ENCODE measurements at regions not wholly inside any gene's neighbourhood (a gene's known extent, or its start where the extent isn't known, plus 50 kb on each side); places are given as distances from the start of the nearest gene placed in this dataset.

DNA sequence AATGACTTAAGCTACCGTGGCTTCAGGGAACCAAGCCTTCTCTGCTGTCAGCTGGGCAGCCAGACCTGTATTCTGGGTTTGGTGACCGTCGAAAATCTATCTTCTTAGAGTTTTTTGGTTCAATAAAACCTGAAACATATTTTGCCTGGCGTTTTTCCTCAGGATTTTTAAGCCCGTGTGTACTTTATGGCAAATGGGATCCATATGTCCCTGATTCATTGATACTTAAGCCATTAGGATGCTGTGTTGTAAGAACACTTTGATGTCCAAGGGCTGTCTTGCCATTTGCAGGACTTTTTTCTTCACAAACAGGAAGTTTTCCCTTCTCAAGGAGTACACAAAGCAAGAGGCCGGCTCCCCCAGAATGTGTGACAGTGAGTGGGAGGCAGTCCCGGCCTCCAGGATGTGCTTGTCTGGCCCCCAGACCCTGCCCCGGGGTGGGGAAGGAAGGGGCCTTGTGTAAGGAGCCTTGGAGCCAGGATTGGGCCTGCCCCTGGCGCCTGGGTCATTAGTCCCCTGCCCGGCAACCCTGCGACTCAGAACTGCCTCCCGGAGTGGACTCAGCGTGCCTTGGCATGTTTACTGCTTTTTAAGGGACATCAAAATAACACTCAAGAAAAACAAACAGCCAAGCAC, 83.4 kb upstream of the SMIM23 start:
- POLR2A ChIA-PET = no interaction called here
- Mint-ChIP-seq H3K36me3 (ENCODE audit: low read depth) (no peaks in the 10 kb centered on the region), H3K4me3 (no peak overlapping the region), H3K27ac (no peak overlapping the region), H3K4me1 (ENCODE audit: low read depth) (no peaks in the 10 kb centered on the region), H3K27me3 (no peaks in the 10 kb centered on the region), H3K9me3 (no peaks in the 10 kb centered on the region)
- DNase-seq (no peak), ATAC-seq (ENCODE audit: poor library complexity) (no peak)
- CTCF ChIA-PET = no interaction called here
- no peak for TF ChIP-seq CTCF (IDR thresholded peaks at IDR 0.05)
- H3K9me3 ChIP-seq (ENCODE audit: control insufficient read depth in 1 of 2, insufficient read depth in 1 of 2, low read length in 2 of 2) = no peaks in the 10 kb centered on the region
- H3K4me3 ChIP-seq (ENCODE audit: low read length) = no peak overlapping the region
- intact Hi-C loops (cut with DNase I, micrococcal nuclease) = no loop called here
- H3K36me3 ChIP-seq (ENCODE audit: insufficient read depth, low read length) = no peaks in the 10 kb centered on the region
- H3K27me3 ChIP-seq (ENCODE audit: control insufficient read depth in 1 of 2, insufficient read depth in 2 of 2, low read length in 2 of 2) = no peaks in the 10 kb centered on the region
- no peaks in the 10 kb centered on the region for H3K4me1 ChIP-seq (ENCODE audit: insufficient read depth, low read length)
- no peak overlapping the region for H3K27ac ChIP-seq (ENCODE audit: low read depth in 1 of 2, low read length in 2 of 2)

GRCh38 chr5:171703146-171703545, 82.5 kb upstream of the SMIM23 start:
- no peak overlapping the region for H3K4me3 ChIP-seq (ENCODE audit: low read length)
- no peak overlapping the region for H3K27ac Mint-ChIP-seq
- no peaks in the 10 kb centered on the region for H3K9me3 Mint-ChIP-seq
- no peak for TF ChIP-seq CTCF (IDR thresholded peaks at IDR 0.05)
- no peaks in the 10 kb centered on the region for H3K4me1 Mint-ChIP-seq (ENCODE audit: low read depth)
- H3K36me3 ChIP-seq (ENCODE audit: insufficient read depth, low read length) = no peaks in the 10 kb centered on the region
- no peaks in the 10 kb centered on the region for H3K9me3 ChIP-seq (ENCODE audit: control insufficient read depth in 1 of 2, insufficient read depth in 1 of 2, low read length in 2 of 2)
- no peak overlapping the region for H3K27ac ChIP-seq (ENCODE audit: low read depth in 1 of 2, low read length in 2 of 2)
- ATAC-seq (ENCODE audit: poor library complexity) (no peak), DNase-seq (no peak)
- H3K27me3 ChIP-seq (ENCODE audit: control insufficient read depth in 1 of 2, insufficient read depth in 2 of 2, low read length in 2 of 2) = no peaks in the 10 kb centered on the region
- intact Hi-C loops (cut with DNase I, micrococcal nuclease) = no loop called here
- H3K4me3 Mint-ChIP-seq = no peak overlapping the region
- CTCF ChIA-PET = no interaction called here
- H3K36me3 Mint-ChIP-seq (ENCODE audit: low read depth) = no peaks in the 10 kb centered on the region
- H3K4me1 ChIP-seq (ENCODE audit: insufficient read depth, low read length) = no peaks in the 10 kb centered on the region
- H3K27me3 Mint-ChIP-seq = no peaks in the 10 kb centered on the region
- POLR2A ChIA-PET = no interaction called here

DNA sequence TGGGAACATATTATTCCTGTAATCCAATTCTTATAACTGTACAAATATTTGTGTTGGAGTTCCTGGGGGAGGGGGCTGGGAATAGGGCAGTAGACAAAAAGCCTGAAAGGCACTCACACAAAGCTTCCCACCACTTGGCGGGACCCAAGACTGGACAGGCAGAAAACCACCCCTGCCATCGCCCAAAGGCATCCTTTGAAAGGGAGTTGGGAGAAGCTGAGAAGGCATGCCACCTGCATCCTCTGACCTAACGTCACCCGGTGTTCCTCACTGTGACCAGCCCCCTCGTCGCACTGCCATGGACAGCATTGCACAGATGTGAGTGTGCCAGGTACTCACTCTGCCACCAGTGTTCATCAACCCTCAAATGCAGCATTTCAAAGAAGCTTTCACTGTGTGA, 80.6 kb upstream of the SMIM23 start:
- no peak for ATAC-seq (ENCODE audit: poor library complexity)
- H3K9me3 ChIP-seq (ENCODE audit: control insufficient read depth in 1 of 2, insufficient read depth in 1 of 2, low read length in 2 of 2) = no peaks in the 10 kb centered on the region
- Mint-ChIP-seq H3K36me3 (ENCODE audit: low read depth) (no peaks in the 10 kb centered on the region), H3K4me3 (no peak overlapping the region), H3K4me1 (ENCODE audit: low read depth) (no peaks in the 10 kb centered on the region), H3K27ac (no peak overlapping the region), H3K9me3 (no peaks in the 10 kb centered on the region), H3K27me3 (no peaks in the 10 kb centered on the region)
- no peak for DNase-seq
- H3K27me3 ChIP-seq (ENCODE audit: control insufficient read depth in 1 of 2, insufficient read depth in 2 of 2, low read length in 2 of 2) = no peaks in the 10 kb centered on the region
- TF ChIP-seq CTCF (IDR thresholded peaks at IDR 0.05) = no peak
- H3K4me1 ChIP-seq (ENCODE audit: insufficient read depth, low read length) = no peaks in the 10 kb centered on the region
- POLR2A ChIA-PET = no interaction called here
- CTCF ChIA-PET = no interaction called here
- H3K4me3 ChIP-seq (ENCODE audit: low read length) = no peak overlapping the region
- no peak overlapping the region for H3K27ac ChIP-seq (ENCODE audit: low read depth in 1 of 2, low read length in 2 of 2)
- no peaks in the 10 kb centered on the region for H3K36me3 ChIP-seq (ENCODE audit: insufficient read depth, low read length)
- intact Hi-C loops (cut with DNase I, micrococcal nuclease) = no loop called here

Data from CD4-positive, alpha-beta T cell (primary cell).